Stimulated activated CD4-positive, alpha-beta T cell treated with anti-CD3 and anti-CD28 coated beads, Interleukin-2, amount 100 ng/mL, for 48 hours (primary cell): ENCODE measurements at regions not wholly inside any gene's neighbourhood (a gene's known extent, or its start where the extent isn't known, plus 50 kb on each side); places are given as distances from the start of the nearest gene placed in this dataset.
"Not testable (repeated sequence)": the region's sequence is repeated elsewhere in the genome, so short reads cannot be mapped to it uniquely, and the experiment has no call there.

Source experiments
- DNase-seq, 2 donors: peaks; one replicate each; pipeline ENCODE4 v3.0.0-alpha.2; 2020

DNA sequence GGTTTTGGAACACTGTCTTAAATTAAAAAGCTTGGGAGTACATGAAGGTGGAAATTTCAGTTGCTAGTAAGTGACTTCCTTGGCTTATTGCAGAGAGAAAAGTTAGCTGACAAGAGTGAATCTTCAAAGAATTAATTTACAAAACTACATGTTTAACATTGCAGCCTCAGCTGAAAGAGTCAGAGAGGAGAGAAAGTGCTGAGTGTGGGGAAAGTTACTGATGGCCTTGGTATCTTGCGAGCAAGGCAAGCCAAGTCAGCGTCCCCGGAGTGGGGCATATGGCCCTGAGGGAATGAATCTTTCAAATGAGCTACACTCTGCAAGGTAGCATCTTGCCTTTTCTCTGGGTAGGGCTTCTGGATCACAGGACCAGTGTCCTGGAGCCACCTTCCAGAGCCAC is 131.3 kb downstream of the LPIN1 start:
- DNase-seq, result no peak

DNA sequence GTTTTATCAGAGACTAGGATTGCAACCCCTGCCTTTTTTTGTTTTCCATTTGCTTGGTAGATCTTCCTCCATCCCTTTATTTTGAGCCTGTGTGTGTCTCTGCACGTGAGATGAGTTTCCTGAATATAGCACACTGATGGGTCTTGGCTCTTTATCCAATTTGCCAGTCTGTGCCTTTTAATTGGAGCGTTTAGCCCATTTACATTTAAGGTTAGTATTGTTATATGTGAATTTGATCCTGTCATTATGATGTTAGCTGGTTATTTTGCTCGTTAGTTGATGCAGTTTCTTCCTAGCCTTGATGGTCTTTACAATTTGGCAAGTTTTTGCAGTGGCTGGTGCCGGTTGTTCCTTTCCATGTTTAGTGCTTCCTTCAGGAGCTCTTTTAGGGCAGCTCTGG is 138.8 kb downstream of the LPIN1 start:
- not testable (repeated sequence) for DNase-seq

- DNase-seq, result not testable (repeated sequence)
These were observed 140.5 kb downstream of the LPIN1 start for GRCh38 chr2:11886899-11887298.

- DNase-seq, result no peak
These were observed 142.8 kb downstream of the LPIN1 start for GRCh38 chr2:11889101-11889850.

DNA sequence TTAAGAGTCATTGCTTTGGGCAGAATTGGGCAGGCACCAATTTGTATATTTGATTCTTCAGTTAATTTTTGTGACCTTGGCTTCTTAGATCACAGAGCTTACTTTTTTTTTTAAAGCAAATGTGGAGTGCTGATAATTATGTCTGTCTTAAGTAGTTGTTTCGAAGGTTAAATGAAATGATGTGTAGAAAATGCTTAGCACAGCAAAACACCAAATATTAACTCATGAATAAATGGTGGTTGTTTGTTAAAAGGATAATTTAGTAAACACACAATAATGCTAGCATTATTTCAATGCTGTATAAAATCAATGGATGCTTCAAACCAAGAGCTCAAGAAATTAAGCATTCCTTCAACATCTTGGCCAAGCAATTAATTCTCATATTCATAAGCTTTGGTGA is 143.4 kb downstream of the LPIN1 start:
- DNase-seq, result no peak

- DNase-seq, result no peak
These were observed 144.6 kb downstream of the LPIN1 start for GRCh38 chr2:11891028-11891427.

DNA sequence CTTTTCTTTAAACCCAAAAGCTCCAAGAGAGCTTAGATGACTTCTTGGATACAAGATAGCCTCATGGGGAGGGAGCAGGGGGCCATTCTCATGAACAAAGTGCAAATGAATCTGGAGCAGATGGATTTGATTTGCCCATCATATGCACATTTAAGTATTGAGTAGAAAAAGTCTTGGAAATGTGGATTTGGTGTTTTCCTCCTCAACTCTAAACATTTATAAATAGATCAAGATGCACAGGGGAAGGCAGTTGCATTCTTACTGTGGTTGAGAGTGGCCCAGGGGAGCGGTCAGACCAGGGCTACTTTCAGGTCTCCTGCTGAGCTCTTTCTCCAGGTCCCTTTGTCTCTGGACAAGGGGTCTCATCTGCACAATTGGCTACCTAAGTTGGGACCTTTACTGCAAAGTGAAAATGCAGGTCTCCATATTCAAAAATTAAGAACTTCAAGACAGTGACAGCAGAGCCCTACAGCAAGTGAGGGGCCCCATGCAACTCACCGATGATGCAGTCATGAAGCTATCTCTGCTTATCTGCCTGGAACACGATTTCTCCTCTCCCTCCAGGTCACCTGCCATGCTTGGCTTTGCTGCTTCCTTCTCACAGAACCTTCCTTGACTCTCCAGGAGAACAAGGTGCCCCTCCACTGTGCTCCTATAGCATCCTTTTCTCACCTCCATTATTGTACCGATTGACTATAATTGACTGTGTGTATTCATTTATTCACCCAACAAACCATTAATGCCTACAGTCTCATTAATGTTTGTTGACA is 145.4 kb downstream of the LPIN1 start:
- DNase-seq, result no peak

GRCh38 chr2:11896386-11896785 is 150.0 kb downstream of the LPIN1 start:
- DNase-seq, result no peak

GRCh38 chr2:11898576-11898975 is 152.1 kb downstream of the LPIN1 start:
- DNase-seq, result no peak

DNA sequence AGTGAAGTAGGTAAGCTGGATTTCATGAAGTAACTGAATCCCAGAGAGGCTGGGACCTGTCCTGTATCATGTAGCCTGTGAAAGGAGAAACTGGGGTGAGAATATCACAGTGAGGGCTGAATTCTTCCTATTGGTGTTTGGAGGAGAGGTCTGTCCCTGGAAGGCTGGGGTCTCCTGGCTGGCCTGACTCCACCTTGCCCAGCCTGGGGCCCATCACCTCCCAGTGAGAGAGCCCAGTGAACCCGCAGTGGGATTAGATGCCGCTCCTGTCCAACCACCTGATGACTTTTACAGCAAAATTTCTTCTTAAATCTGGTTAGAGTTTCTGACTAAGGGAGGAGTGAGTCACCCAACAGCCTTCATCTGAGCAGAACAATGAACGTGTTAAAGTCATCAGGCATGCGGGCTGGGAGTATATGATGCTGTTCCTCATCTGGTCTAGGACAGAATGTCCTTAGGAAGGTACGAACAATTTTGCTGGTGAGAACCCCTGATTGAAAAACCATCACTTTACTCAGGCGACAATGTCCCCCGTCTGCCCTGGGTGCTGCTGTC is 152.9 kb downstream of the LPIN1 start:
- no peak for DNase-seq

- DNase-seq, result not testable (repeated sequence)
These were observed 154.5 kb downstream of the LPIN1 start for GRCh38 chr2:11900891-11901290.

GRCh38 chr2:11901351-11902069 is 155.1 kb downstream of the LPIN1 start:
- DNase-seq, result no peak

GRCh38 chr2:11903085-11903606 is 156.7 kb downstream of the LPIN1 start:
- no peak for DNase-seq

DNA sequence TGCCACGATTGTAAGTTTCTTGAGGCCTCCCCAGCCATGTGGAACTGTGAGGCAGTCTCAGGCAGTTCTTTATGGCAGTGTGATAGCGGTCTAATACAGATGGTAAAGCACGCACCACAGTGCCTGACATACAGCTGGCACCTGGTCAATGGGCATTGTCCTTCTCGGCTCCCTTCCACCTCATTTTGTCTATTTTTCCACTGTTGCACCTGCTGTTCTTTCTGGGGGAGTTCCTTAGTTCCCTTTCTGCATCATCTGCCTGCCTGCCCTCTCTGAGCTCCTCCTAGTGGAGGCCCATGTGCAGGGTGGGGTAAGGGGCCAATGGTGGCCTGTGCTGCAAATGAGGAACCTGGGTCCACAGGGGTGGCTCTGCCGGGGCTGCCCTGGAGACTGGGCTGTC is 157.6 kb downstream of the LPIN1 start:
- DNase-seq, result no peak

GRCh38 chr2:11904941-11905340 is 158.5 kb downstream of the LPIN1 start:
- DNase-seq, result no peak

- DNase-seq, result no peak
These were observed 160.8 kb downstream of the LPIN1 start for GRCh38 chr2:11907190-11907589.

- no peak for DNase-seq
These were observed 164.5 kb downstream of the LPIN1 start for GRCh38 chr2:11910971-11911370.

GRCh38 chr2:11912980-11913379 is 166.5 kb downstream of the LPIN1 start:
- no peak for DNase-seq

- no peak for DNase-seq
These were observed 168.0 kb downstream of the LPIN1 start for GRCh38 chr2:11914455-11914854.

- no peak for DNase-seq
These were observed 169.2 kb downstream of the LPIN1 start for GRCh38 chr2:11915650-11916049.

DNA sequence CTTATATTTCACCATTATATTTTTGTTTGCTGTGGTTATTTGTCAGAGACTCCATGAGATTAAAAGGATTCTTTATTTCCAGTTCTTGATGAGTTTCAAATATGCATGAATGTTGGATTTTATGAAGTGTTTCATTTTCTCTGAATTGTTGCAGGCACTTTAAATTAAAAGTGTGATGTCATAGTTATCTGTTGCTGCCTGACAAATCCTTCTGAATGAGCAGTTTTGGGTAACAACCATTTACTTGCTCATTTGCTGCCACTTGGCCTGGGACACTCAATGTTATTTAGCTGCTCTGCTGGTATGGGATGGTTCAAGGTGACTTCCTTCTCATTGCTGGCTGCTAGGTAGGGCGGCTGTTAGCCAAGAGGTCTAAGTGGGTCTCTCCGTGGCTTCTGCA is 173.5 kb downstream of the LPIN1 start:
- no peak for DNase-seq

- DNase-seq, result no peak
These were observed 174.7 kb downstream of the LPIN1 start for GRCh38 chr2:11920993-11921583.

DNA sequence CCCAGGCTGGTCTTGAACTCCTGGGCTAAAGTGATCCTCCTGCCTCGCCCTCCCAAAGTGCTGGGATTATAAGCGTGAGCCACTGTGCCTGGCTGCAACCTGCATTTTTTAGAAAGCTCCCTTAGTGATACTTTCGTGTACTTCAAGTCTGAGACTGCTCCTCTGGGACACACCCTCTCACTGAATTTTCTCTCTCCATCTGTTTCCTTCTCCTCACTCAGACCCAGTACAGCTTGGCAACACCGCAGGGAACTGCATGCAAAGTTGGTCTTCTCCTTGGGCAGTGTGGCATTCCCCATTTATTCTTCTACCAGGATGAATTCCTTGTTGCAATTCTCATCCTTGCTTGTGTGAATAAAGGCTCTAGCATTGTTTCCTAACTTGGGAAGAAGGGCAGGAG is 175.9 kb downstream of the LPIN1 start:
- no peak for DNase-seq
